Inferior parietal cortex (tissue), 1 donor: ENCODE measurements at regions not wholly inside any gene's neighbourhood (a gene's known extent, or its start where the extent isn't known, plus 50 kb on each side); places are given as distances from the start of the nearest gene placed in this dataset.

ENCODE experiments used
- DNase-seq: peaks from one replicate; pipeline ENCODE4 v3.0.0-alpha.2; 2016; ENCODE audit errors: extremely low spot score

- no peak for DNase-seq
These were observed 316.9 kb upstream of the PRDM1 start for GRCh38 chr6:105769197-105769596.

DNA sequence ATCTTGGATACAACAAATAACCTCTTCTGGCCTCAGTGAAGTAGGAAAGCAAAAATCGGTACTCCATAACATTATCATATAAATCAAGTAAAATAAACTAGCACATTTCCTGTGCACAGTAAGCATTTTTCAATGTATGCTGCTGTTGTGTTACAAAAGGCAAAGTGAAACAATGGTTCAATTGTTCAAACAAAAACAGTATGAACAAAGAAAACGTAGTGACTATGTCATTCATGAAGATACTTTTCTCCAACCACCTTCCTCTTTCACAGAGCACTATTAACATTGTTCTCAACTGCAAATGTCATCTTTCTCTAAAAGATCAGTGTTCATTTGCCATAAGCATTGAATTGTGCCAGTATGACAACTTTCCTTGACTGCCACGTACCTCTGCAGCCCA is 318.6 kb upstream of the PRDM1 start:
- DNase-seq = no peak

DNA sequence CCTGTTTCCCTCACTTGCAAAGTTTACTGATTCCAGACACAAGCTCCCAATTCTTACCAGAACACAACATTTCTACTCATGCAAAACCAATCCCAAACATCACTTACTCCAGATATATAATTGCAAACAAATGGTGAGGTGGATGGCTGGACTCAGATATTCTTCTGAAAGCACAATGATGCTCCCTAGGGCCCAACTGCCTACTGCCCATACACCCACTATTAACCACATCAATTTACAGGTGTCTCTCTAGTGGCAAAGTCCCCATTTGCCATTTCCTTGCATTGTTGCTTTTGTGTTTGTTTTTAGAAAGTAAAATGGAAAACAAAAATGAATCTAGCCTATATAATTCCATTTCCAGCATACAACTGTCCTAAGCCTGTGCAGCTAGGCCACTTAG is 320.9 kb upstream of the PRDM1 start:
- no peak for DNase-seq

DNA sequence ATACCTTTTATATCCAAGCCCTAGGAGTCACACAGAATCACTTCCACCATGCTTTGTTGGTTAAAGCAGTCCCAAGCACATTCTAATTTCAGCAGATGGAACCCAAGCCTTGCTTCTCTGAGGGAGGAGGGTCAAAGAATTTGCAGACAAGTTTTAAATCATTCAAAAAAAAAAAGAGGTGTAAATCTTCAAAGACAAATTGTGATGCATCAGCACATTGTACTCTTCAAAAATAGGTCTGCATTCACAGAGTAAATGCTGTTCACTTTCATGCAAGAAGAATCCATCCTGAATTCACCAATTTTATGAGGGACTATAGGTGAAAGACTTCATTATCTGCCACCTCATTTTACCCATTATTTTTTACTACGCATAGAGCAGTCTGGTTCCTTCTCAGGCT is 321.8 kb upstream of the PRDM1 start:
- no peak for DNase-seq

DNA sequence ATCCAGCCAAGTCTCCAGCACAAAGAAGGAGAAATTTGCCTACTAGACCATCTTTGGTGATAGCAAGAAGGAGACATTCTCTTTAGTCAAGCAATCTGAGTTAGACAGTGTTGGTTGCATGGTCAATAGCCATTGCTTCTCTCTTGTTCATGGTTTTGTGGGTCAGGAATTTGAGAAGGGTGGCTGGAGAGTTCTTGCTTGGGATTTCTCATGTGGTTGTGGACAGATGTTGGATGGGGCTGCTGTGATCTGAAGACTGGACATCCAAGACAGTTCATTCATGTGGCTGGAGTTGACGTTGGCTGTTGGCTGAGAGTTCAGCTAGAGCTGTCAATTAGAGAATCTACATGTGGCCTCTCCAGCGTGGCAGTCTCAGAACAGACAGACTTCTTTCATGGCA is 322.3 kb upstream of the PRDM1 start:
- no peak for DNase-seq

- no peak for DNase-seq
These were observed 325.4 kb upstream of the PRDM1 start for GRCh38 chr6:105760746-105761145.

DNA sequence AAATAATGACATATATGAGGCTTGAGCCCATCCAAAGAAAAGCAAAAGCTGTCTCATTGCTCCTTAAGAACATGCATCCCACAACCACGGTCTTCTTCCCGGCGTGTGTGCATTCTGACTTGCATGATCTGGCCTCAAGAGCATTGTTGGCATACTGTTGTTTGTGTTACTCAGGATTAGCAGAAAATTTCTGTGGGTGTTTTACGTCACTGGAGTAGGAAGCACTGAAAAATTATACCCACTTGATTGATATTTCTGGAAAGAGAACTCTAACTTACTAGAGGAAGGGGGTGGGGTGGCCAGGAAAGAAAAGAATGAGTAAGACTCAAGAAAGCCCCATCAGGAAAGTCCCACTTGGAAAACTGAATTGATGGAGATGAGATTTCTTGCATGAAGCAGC is 326.2 kb upstream of the PRDM1 start:
- DNase-seq = no peak

DNA sequence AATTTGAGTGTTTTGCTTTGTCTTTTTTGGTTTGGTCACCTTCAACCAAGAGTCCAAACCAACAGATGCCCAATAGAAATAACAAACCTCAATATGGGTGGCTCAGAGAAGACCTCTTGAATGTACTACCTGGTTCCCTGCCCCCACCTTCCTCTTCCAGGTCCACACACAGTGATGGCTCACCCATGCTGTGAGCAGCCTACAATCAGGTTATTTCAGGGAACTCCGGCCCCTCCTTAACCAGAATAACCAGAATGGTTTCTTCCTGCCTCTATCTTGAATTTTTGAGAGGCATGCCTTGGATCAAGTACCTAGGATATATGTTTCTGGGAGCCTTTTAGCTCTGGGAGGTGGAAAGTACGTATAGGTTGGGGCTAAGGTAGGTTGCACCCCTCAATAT is 327.1 kb upstream of the PRDM1 start:
- no peak for DNase-seq

GRCh38 chr6:105757512-105758200 is 328.5 kb upstream of the PRDM1 start:
- DNase-seq = no peak

GRCh38 chr6:105755885-105756284 is 330.3 kb upstream of the PRDM1 start:
- no peak for DNase-seq

DNA sequence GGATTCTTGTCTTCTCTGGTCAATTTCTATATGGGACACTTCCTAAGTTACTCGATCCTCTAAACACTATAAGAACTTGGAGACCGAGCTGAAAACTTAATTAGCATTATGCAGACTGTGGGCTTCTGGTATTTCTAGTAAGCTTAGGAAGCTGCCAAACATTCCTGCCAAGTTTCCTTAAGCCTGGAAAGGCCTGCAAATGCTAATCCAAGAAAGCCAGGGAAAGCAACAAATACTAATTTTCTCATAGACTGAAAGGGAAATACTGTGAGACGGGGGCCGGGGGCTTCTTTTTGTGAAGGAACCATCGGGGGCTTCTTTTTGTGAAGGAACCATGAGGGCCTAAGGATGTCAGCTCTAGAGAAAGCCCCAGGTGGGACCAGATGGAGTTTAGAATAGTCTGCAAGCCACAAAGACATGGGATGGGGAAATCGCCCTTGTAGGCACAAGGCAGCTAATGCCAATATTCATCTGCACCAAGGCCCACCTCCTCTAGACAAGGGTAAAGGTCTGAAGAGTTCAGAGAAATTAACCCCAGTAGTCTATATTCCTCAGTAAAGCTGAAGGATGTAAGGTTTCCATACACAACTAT is 332.4 kb upstream of the PRDM1 start:
- DNase-seq = peak; percentile 22

- no peak for DNase-seq
These were observed 332.9 kb upstream of the PRDM1 start for GRCh38 chr6:105753207-105753606.

- no peak for DNase-seq
These were observed 336.0 kb upstream of the PRDM1 start for GRCh38 chr6:105750089-105750488.

DNA sequence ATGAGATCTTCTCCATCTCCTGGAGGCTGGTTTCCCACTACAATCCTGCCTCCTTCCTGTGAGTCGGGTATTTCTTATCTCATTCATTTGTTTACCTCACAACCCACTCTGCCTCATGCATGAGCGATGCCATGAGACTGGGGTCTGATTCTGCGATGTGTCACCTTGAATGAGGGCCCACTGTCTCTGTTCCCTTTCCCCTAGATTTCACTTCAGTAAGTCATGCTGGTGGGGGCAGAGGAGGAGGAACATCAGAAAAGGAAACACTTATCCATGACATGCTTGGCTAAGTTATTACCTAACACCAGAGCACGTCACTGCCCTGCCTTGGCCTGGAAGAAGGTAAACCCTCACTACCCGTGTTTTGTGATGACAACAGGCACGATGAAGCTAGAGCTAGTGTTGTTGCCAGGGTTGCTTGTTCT is 337.4 kb upstream of the PRDM1 start:
- DNase-seq = no peak

DNA sequence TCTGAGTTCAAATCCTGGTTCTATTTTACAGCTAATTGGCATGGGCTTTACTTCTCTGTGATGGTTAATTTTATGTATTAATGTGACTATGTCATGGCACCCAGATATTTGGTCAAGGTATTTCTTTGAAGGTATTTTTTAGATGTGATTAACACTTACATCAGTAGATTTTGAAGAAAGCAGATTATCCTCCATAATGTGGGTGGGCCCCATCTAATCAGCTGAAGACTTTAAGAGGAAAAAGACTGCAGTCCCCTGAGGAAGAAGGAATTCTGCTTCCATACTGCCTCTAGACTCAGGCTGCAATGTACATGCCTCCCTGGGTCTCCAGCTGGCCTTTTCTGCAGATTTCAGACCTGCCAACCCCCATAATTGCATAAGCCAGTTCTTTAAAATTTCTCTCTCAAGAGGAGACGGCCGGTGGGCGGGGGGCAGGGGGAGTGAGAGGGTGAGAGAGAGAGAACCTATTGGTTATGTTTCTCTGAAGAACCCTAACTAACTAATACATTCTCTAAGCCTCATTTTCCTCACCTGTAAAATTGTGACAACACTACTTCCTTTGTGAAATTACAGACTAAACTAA is 338.2 kb upstream of the PRDM1 start:
- no peak for DNase-seq

GRCh38 chr6:105746509-105746908 is 339.6 kb upstream of the PRDM1 start:
- DNase-seq = no peak

DNA sequence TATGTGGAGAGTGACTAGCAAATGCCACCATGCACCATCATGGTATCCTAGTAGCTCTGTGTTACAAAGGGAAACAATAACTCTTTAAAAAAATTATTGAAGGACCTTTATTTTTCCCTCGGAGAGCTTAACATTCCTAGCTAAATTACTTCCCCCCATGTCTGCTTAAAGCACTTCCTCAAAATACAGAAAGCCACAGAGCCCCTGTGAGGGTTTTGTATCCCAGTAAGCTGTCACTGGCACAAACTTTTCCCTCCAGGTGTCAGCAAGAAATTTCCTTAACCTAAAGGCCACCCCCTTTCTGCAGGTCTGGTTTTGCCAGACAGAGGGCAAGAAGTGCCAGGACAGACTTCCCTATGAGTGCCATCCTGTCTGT is 340.0 kb upstream of the PRDM1 start:
- no peak for DNase-seq

DNA sequence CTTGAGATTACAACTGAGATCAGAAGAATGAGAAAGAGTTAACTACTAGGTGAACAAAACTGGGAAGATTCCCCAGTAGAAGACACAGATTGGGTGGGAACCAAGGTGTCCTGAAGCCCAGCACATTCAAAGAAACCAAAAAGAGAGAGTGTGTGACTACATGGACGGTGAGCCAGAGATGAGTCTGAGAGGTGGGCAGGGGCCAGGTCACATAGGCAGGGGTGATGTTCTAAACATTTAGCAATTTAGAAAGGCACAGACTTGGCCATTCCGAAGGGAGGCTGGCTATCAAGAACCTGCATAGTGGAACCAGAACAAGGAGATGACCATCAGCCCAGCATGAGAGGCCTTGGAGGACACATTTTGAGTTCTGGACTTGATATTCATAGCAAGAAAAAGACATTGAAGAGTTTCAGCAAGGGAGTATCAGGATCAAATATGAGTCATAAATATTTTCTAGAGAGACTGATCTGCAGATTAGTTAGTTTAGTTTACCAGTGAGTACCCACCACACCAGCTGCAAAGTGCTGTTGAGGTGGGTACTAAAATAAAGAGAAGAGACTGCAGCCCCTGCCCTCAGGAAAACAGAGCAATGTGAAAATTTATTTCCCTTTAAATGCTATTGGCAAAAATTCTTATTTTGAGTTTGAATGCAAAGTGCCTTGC is 340.5 kb upstream of the PRDM1 start:
- DNase-seq = no peak

GRCh38 chr6:105744815-105745214 is 341.3 kb upstream of the PRDM1 start:
- no peak for DNase-seq

- DNase-seq = peak; percentile 61
These were observed 338.2 kb upstream of the PREP start for GRCh38 chr6:105740946-105741645.

DNA sequence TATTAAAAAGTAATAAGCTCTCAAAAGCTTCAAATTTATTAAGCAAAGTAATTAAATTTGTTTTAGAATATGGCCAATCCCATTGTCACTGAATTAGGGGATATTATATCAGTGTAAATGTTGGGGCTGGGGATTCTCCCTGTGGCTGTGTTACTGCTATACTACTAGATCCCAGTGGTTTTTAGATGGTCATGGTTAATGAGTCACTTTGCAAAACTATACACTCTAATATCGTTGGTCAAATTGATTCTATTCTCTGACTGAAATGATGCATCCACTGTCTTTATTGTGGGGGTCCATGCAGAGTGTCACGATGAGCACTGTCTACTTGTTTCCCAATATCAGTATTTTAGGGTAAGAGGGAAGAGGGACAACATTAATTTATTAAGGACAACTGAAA is 336.9 kb upstream of the PREP start:
- no peak for DNase-seq

DNA sequence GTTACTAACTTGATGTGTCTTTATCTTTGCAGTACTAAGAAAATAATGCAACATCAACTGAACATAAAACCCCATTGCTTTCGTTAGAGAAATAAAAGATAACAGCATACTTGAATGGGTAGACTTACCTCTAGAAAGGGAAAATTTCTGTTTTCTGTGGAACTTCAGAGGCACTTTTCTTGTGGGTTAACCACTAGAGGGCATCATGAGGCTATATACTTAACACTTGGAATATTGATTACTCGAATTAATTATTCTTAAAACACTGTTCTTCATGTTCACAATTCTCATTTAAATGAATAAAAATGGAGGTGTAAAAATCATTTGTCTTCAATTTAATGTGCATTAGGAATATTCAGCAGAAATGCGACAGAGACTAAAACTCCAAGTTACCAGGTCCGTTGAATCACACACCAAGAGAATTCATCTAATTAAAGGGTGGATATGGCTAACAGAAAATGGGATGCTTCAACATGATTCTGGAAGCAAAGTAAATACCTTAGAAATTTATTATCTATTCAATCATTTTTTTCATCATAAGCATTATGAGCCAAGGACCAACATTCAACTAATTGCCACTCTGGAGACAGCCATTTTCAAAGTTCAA is 330.8 kb upstream of the PREP start:
- DNase-seq = peak; percentile 33
